Right renal pelvis (tissue), 4 donors: ENCODE measurements at regions not wholly inside any gene's neighbourhood (a gene's known extent, or its start where the extent isn't known, plus 50 kb on each side); places are given as distances from the start of the nearest gene placed in this dataset.

ENCODE experiments used
- DNase-seq, 4 donors: peaks; one replicate each; pipeline ENCODE4 v3.0.0-alpha.2; 2013; ENCODE audit warnings: low read depth in 4 of 4, low spot score in 3 of 4, missing footprints in 1 of 4

GRCh38 chr4:124329134-124329533, 383.4 kb downstream of the ANKRD50 start:
- DNase-seq = no peak

GRCh38 chr4:124330045-124330444, 382.5 kb downstream of the ANKRD50 start:
- DNase-seq = no peak

GRCh38 chr4:124331781-124332180, 380.8 kb downstream of the ANKRD50 start:
- DNase-seq = no peak

GRCh38 chr4:124333466-124333865, 379.1 kb downstream of the ANKRD50 start:
- no peak for DNase-seq

- DNase-seq = peak; percentile 47 to 62 (median 52)
Observed at GRCh38 chr4:124334119-124334518, 378.4 kb downstream of the ANKRD50 start.

- DNase-seq = no peak
Observed at GRCh38 chr4:124337874-124338273, 374.7 kb downstream of the ANKRD50 start.

GRCh38 chr4:124343661-124344171, 368.8 kb downstream of the ANKRD50 start:
- DNase-seq = no peak

- DNase-seq = no peak
Observed at GRCh38 chr4:124372916-124373315, 339.6 kb downstream of the ANKRD50 start.

GRCh38 chr4:124386163-124386562, 326.4 kb downstream of the ANKRD50 start:
- peak in 1 of 4 donors; percentile 5 for DNase-seq

GRCh38 chr4:124386648-124387047, 325.9 kb downstream of the ANKRD50 start:
- no peak for DNase-seq

- DNase-seq = no peak
Observed at GRCh38 chr4:124389591-124389990, 322.9 kb downstream of the ANKRD50 start.

- DNase-seq = no peak
Observed at GRCh38 chr4:124390861-124391260, 321.7 kb downstream of the ANKRD50 start.

- no peak for DNase-seq
Observed at GRCh38 chr4:124396333-124396732, 316.2 kb downstream of the ANKRD50 start.

- no peak for DNase-seq
Observed at GRCh38 chr4:124401606-124402005, 310.9 kb downstream of the ANKRD50 start.

GRCh38 chr4:124409044-124409443, 303.5 kb downstream of the ANKRD50 start:
- no peak for DNase-seq

- DNase-seq = no peak
Observed at GRCh38 chr4:124414276-124415040, 298.1 kb downstream of the ANKRD50 start.

GRCh38 chr4:124415146-124415545, 297.4 kb downstream of the ANKRD50 start:
- DNase-seq = no peak

- DNase-seq = no peak
Observed at GRCh38 chr4:124417371-124417770, 295.2 kb downstream of the ANKRD50 start.

- DNase-seq = no peak
Observed at GRCh38 chr4:124420166-124420695, 292.3 kb downstream of the ANKRD50 start.

GRCh38 chr4:124423160-124423559, 289.4 kb downstream of the ANKRD50 start:
- DNase-seq = no peak

- DNase-seq = no peak
Observed at GRCh38 chr4:124426279-124426678, 286.3 kb downstream of the ANKRD50 start.

GRCh38 chr4:124427095-124427767, 285.3 kb downstream of the ANKRD50 start:
- DNase-seq = no peak
